ENCODE measurements at regions not wholly inside any gene's neighbourhood (a gene's known extent, or its start where the extent isn't known, plus 50 kb on each side); places are given as distances from the start of the nearest gene placed in this dataset.
"Not testable (repeated sequence)": the region's sequence is repeated elsewhere in the genome, so short reads cannot be mapped to it uniquely, and the experiment has no call there.

- DNase-seq, result no peak
Measured at GRCh38 chr6:139525415-139525814, 151.0 kb upstream of the CITED2 start.

DNA sequence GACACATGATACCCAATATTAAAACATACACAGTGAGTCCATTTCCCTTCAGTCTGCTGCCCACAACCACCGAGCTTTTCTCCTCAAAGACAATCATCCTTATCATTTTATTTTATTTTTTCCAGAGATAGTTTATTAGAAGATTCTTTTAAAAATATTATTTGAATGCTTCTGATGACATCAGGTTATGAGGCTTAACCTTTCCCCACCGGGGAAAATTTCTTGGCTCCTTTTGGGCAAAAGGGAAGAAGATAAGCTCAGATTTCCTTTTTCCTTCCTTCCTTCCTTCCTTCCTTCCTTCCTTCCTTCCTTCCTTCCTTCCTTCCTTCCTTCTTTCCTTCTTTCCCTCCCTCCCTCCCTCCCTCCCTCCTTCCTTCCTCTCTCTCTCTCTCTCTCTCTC, 149.5 kb upstream of the CITED2 start:
- no peak for DNase-seq

DNA sequence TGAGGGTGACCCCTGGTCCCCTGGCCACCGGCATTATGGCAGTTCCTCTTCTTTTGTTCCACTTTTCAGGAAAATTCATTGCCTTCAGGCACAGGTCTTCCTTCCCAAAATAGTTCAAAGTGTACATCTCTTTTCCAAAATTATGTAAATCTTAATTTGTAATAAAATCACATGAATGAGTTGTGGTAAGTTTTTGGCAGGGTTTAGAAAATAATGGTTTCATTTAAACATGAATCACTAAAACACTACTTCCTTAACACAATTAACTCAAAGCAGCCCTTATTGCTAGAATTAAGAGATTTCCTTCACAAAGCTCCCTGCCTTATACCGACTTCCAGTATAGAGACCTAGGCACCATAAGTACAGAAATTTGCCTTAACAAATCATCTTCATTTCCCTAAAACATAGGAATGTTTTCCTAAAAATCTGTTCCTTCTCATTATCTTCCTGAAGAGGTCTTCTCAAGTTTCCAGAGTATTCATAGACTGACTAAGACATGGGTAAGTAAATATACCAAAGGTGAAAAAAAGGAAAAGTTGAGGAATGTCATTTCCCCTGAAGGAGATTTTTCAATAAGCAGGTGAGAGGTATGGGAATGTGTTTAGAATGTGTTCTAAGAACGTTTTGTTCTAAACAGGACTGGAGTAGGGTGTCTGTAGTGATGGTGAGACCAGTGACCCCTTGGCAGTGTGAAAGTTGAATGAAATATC, 148.2 kb upstream of the CITED2 start:
- DNase-seq, result no peak

GRCh38 chr6:139521338-139521737, 146.9 kb upstream of the CITED2 start:
- DNase-seq, result no peak

DNA sequence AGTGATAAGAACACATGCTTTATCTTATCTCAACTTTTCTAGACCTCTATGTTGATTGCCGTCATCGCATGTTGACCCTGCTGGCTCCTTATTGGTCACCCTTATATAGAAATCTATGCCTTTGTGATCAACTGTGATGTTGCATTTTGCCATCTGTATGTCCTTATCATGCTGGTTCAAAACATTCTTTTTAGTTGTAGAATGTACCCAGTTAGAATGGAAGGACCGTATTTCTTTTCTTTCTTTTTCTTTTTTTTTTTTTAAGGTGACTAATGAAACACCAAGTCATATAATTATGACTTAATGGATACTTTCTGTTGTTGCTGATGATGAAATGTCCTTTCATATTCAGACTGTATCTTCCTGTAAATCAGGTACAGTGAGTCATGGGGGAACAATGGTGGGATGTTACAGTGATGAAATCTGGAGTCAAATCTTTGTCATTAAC, 145.9 kb upstream of the CITED2 start:
- DNase-seq, result no peak

GRCh38 chr6:139519571-139520031, 145.2 kb upstream of the CITED2 start:
- DNase-seq, result no peak

- no peak for DNase-seq
Measured at GRCh38 chr6:139519097-139519496, 144.6 kb upstream of the CITED2 start.

- DNase-seq, result no peak
Measured at GRCh38 chr6:139518556-139519091, 144.2 kb upstream of the CITED2 start.

DNA sequence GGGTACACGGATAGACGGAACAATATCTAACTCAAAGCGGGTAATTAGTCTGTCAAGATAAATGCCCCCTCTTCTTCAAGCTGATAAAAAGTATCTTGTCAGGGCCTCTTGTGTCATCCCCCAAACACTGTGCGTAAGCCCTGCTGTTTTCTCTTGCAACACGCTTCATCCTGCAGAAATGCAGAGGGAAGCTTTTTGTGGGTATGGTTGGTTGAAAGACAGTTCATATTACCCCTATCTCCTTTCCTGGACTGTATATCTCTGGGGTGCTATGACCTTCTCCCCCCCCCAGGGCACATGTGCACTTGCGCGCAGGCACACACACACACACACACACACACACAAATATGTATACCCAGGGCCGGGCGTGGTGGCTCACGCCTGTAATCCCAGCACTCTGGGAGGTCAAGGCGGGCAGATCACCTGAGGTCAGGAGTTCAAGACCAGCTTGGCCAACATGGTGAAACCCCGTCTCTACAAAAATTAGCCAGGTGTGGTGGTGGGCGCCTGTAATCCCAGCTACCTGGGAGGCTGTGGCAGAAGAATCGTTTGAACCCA, 143.6 kb upstream of the CITED2 start:
- not testable (repeated sequence) for DNase-seq

DNA sequence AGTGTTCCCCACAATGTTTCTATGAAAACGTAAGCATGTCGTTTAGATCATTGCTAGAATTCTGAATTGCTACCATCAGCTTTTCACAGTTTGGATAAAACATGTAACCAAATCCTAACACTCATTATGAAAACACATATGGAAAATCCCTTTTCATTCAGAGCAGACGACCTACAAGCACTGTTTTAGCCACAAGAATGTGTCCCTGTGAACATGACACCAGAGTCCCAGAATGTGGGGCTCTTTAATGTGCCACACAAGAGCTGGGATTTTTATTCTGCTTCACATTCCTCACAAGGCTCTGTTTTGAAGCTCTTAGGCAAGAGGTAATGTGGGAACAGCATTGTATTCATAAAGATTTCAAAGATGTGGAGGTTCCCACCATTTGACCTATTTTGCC, 141.1 kb upstream of the CITED2 start:
- DNase-seq, result no peak

DNA sequence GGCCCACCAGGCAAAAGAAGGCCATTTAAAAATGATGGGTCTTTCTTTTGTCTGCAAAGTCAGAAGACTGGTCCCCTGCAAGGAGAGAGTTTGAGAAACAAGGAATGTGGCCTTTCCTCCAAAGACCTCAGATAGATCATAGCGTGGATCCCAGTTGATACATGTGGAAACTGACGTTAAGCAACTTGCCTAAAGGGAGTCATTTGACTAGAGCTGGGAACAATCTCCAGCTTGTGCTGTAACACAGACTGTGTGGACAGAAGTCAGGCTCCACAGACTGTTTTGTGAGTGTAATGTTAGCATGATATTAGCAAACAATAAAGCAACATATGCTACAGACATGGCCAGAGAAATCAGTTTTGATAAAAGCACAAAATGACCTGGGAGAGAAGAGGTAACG, 140.4 kb upstream of the CITED2 start:
- DNase-seq, result no peak

- no peak for DNase-seq
Measured at GRCh38 chr6:139510040-139510790, 135.8 kb upstream of the CITED2 start.

GRCh38 chr6:139509167-139509566, 134.7 kb upstream of the CITED2 start:
- no peak for DNase-seq

GRCh38 chr6:139508576-139508975, 134.1 kb upstream of the CITED2 start:
- DNase-seq, result no peak

GRCh38 chr6:139508023-139508422, 133.6 kb upstream of the CITED2 start:
- no peak for DNase-seq

DNA sequence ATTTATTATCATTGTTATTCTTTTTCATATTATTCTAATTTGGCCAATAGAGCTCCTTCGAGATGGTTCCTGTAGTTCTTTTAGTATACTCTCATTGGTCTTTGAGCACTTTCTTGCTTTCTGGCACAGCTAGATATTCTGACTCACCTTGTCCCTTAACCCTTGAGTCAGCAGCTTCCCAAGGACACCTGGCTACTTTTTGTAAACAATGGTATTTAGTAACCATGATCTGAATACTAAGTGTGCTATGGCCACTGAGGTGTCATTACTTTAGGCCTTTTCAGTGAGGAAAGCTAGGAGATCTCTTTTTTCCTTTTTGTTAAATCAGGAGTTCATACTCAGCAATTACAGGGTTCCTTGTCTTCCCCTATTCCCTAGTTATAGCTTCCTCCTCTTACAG, 126.5 kb upstream of the CITED2 start:
- no peak for DNase-seq

DNA sequence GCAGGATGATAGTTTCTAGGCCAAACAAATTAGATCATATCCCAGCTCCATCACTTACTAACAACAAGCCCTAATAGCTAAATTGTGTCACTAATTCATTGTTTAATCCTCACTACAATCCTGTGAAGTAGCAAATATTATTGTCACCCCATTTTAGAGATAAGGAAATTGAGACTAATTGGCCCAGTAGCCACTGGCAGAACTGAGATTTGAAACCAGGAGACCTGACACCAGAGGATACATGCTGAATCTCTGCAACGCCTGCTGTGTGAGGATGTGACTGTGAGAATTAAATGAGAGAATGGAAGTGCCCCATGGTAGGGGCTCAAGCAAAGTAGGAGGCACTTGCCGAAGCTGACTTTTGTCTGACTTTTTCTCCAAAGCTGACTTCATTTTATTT, 124.3 kb upstream of the CITED2 start:
- DNase-seq, result no peak

- no peak for DNase-seq
Measured at GRCh38 chr6:139497345-139497961, 123.0 kb upstream of the CITED2 start.

DNA sequence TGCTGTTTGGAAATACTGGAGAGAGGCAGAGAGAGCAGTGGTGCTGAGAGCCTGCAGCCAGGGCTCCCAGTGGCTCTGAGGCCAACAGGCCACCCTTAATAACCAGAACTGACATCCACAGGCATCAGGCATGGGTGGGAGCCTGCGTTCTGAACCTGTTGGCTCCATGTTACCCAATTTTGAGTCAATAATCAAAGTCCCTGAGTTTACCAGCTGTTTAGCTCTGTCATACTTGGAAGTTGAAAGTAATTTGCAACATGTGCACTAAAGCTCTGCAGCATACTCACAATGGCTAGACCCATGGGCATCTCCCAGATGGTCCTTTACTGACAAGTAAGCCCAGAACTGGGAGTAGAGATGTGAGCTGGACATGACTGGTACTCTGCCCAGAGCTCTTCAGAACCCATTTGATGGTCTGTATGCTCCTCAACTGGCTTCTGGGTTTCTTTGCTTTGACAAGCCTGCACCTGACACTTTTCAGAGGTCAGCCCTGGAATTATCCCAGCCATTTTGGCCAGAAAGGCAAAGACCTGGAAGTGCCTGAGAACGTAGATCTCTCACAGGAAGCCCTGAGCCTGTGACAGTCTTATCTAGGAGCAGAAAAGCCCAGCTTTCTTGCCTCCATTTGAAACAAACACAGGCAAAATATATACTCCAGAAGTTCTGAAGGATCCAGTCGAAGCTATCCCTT, 122.4 kb upstream of the CITED2 start:
- DNase-seq, result no peak

- DNase-seq, result no peak
Measured at GRCh38 chr6:139494376-139494990, 120.0 kb upstream of the CITED2 start.

GRCh38 chr6:139490482-139490881, 116.0 kb upstream of the CITED2 start:
- no peak for DNase-seq

DNA sequence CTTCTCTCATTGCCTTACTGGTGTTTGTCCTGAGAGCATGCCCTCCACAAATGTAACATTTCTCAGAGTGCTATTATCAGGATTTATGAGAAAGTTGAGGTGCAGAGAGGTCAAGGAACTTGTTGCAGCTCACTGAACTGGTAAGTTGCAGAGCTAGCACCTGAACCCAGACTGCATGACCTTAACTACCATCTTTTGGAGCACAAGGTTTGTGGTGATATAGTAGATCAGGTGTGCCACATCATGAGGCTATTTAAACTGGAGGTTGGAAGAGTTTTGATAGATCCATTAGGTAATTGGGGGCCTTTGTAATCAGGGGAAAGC, 112.0 kb upstream of the CITED2 start:
- no peak for DNase-seq
